ENCODE measurements at regions not wholly inside any gene's neighbourhood (a gene's known extent, or its start where the extent isn't known, plus 50 kb on each side); places are given as distances from the start of the nearest gene placed in this dataset.

DNA sequence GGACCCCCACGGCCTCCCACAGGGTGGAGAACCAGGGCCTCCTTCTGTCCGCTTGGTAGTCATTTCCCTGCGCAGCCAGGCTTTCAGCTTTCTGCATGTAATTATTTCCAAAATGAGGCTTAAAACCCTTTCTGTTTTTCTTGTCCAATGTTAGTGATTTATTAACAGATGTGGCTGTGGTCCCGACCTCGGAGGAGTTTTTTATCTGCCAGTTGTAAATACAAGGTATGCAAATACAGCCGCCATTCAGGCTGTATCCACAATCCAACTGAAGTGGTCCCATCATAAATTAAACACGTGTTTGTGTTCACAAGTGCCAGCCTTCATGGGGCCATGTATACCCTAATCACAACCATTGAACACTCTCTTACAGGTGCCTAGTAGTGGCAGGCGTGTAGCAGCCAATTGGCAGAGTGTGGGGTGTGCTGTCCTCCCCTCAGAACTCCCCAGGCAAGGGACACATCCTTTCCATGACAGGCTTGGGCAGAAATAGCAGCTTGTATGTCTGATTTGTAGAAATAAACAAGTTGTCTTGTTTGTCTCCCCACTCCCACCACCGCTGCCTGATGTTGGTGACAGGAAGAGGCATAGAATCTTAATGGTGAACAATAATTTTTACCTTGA lies 251.3 kb upstream of the MKI67 start:
- no peaks in the 10 kb centered on the region for H3K36me3 Mint-ChIP-seq (ENCODE audit: low read depth)
- no peak overlapping the region for H3K27ac Mint-ChIP-seq (ENCODE audit: unreplicated experiment)
- DNase-seq (ENCODE audit: low read depth, low spot score): no peak
- H3K9me3 Mint-ChIP-seq: no peaks in the 10 kb centered on the region
- no peaks in the 10 kb centered on the region for H3K4me1 Mint-ChIP-seq
- TF ChIP-seq, protein P1, sequence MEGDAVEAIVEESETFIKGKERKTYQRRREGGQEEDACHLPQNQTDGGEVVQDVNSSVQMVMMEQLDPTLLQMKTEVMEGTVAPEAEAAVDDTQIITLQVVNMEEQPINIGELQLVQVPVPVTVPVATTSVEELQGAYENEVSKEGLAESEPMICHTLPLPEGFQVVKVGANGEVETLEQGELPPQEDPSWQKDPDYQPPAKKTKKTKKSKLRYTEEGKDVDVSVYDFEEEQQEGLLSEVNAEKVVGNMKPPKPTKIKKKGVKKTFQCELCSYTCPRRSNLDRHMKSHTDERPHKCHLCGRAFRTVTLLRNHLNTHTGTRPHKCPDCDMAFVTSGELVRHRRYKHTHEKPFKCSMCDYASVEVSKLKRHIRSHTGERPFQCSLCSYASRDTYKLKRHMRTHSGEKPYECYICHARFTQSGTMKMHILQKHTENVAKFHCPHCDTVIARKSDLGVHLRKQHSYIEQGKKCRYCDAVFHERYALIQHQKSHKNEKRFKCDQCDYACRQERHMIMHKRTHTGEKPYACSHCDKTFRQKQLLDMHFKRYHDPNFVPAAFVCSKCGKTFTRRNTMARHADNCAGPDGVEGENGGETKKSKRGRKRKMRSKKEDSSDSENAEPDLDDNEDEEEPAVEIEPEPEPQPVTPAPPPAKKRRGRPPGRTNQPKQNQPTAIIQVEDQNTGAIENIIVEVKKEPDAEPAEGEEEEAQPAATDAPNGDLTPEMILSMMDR (conservative IDR thresholded peaks at IDR 0.05): no peak
- H3K27me3 Mint-ChIP-seq (ENCODE audit: low read depth): peaks cover 25% of the 10 kb centered on the region
- H3K4me3 Mint-ChIP-seq: no peak overlapping the region

DNA sequence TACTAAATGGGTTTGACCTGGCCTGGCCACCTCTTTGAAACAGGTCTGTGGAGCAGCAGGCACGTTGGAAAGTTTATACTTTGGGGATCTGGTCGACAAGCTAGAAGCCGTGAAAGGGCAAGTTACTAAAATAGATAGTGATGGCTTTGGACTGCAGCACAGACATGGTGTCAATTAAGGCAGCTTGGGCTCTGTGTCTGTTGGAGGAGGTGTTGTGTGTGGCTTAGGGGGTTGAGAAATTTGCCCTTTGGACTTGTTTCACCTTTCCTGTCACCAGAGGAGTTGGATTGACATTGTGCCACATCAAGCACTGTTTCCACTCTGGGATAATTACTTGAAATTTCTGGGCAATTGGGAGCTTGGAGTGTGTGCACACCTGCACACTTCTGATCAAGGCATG lies 251.8 kb upstream of the MKI67 start:
- Mint-ChIP-seq H3K4me1 (no peaks in the 10 kb centered on the region), H3K9me3 (no peaks in the 10 kb centered on the region), H3K4me3 (no peak overlapping the region), H3K27ac (ENCODE audit: unreplicated experiment) (no peak overlapping the region), H3K27me3 (ENCODE audit: low read depth) (peaks cover 25% of the 10 kb centered on the region), H3K36me3 (ENCODE audit: low read depth) (no peaks in the 10 kb centered on the region)
- TF ChIP-seq, protein P1 (conservative IDR thresholded peaks at IDR 0.05): no peak
- no peak for DNase-seq (ENCODE audit: low read depth, low spot score)

DNA sequence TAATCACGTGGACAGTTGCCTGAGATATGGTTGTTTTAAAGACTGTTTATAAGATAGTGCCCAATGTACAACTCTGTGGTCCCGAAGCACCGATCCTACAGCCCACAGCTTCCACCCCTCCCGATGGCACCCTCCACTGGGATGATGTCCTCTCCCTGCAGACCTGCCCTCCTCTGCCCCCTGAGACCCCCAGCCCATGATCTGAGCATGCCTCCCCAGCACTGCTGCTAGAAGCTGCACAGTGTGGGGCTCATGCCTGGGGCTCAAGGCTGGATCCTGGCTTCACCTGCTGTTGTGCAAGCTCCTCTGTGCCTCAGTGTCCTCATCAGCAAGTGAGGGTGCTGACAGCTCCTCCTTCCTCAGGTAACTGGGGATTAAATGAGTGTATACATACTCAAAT lies 254.7 kb upstream of the MKI67 start:
- H3K9me3 Mint-ChIP-seq: no peaks in the 10 kb centered on the region
- H3K27ac Mint-ChIP-seq (ENCODE audit: unreplicated experiment): no peak overlapping the region
- peaks cover 15% of the 10 kb centered on the region for H3K27me3 Mint-ChIP-seq (ENCODE audit: low read depth)
- H3K36me3 Mint-ChIP-seq (ENCODE audit: low read depth): no peaks in the 10 kb centered on the region
- no peaks in the 10 kb centered on the region for H3K4me1 Mint-ChIP-seq
- TF ChIP-seq, protein P1 (conservative IDR thresholded peaks at IDR 0.05): no peak
- DNase-seq (ENCODE audit: low read depth, low spot score): no peak
- H3K4me3 Mint-ChIP-seq: no peak overlapping the region

DNA sequence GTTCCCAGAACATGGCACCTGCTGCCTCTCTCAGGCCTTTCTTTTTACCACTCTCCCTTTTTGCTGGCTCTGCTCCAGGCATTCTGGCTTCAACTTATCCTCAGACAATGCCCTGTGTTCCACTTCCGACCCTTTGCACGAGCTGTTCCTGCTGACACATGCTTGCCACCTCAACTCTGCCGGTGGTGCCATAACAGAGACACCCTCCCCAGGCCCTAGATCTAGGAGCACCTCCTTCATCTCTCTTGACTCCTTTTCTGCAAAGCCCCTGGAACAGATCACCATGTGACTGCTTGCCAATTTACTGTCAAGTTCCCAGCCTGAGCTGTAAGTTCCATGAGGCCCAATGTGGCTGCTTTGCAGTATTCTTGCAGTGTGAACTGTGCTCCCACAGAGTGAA lies 256.0 kb upstream of the MKI67 start:
- H3K9me3 Mint-ChIP-seq: no peaks in the 10 kb centered on the region
- H3K27me3 Mint-ChIP-seq (ENCODE audit: low read depth): peaks cover 18% of the 10 kb centered on the region
- no peaks in the 10 kb centered on the region for H3K36me3 Mint-ChIP-seq (ENCODE audit: low read depth)
- H3K27ac Mint-ChIP-seq (ENCODE audit: unreplicated experiment): no peak overlapping the region
- TF ChIP-seq, protein P1 (conservative IDR thresholded peaks at IDR 0.05): no peak
- DNase-seq (ENCODE audit: low read depth, low spot score): no peak
- H3K4me3 Mint-ChIP-seq: no peak overlapping the region
- no peaks in the 10 kb centered on the region for H3K4me1 Mint-ChIP-seq

DNA sequence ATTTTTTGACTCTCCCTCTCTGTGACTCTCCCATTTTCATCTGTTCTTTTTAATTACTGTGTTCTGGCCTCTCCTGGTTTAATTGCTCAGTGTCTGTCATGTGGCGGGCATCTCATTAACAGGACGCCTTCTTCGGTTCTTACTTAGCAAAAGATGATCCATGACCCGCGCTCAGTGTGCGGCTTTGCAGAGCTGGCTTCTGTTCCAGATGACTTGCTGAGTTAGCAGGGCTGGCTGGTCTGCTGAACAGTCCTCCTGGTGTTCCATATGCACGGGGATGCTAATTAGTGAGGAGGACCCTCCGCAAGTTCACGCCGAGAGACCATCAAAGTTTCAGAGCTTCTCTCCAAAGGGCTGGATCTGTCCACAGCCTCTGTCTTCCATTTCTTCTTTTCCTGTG lies 258.6 kb upstream of the MKI67 start:
- TF ChIP-seq, protein P1 (conservative IDR thresholded peaks at IDR 0.05): no peak
- no peaks in the 10 kb centered on the region for H3K4me1 Mint-ChIP-seq
- H3K4me3 Mint-ChIP-seq: no peak overlapping the region
- H3K27ac Mint-ChIP-seq (ENCODE audit: unreplicated experiment): no peak overlapping the region
- H3K27me3 Mint-ChIP-seq (ENCODE audit: low read depth): peaks cover 27% of the 10 kb centered on the region
- no peak for DNase-seq (ENCODE audit: low read depth, low spot score)
- H3K36me3 Mint-ChIP-seq (ENCODE audit: low read depth): no peaks in the 10 kb centered on the region
- H3K9me3 Mint-ChIP-seq: no peaks in the 10 kb centered on the region

Data from neural crest cell (in vitro differentiated cells).